Keratinocyte (primary cell): ENCODE measurements at regions not wholly inside any gene's neighbourhood (a gene's known extent, or its start where the extent isn't known, plus 50 kb on each side); places are given as distances from the start of the nearest gene placed in this dataset.

Experiments used
- CTCF ChIP-seq, 3 experiments: IDR thresholded peaks in 1 of 3; conservative IDR thresholded peaks in 1 of 3; optimal IDR thresholded peaks in 1 of 3; 2 replicates in 2 of 3; 3 replicates in 1 of 3; pipeline versions ENCODE3 to v1.5.1; 2011; ENCODE audit warnings: low read length in 3 of 3, mild to moderate bottlenecking in 3 of 3, moderate library complexity in 2 of 3, control low read depth in 1 of 3, inconsistent platforms in 1 of 3; ENCODE audit not compliant: insufficient read depth in 2 of 3; ENCODE audit errors: extremely low read depth in 1 of 3
- EZH2 ChIP-seq: IDR thresholded peaks from one replicate; pipeline ENCODE4 v1.6.1; 2012; ENCODE audit warnings: inconsistent platforms, mild to moderate bottlenecking, low read length, moderate library complexity

- TF ChIP-seq CTCF (optimal IDR thresholded peaks at IDR 0.05 in 1 of 3, IDR thresholded peaks at IDR 0.05 in 1 of 3, conservative IDR thresholded peaks at IDR 0.05 in 1 of 3; ENCODE audit: extremely low read depth in 1 of 3, insufficient read depth in 2 of 3, low read length in 3 of 3) (no peak), EZH2 (no peak)
Observed at GRCh38 chr16:11417487-11417886, 72.2 kb downstream of the RMI2 start.
